ENCODE measurements at regions not wholly inside any gene's neighbourhood (a gene's known extent, or its start where the extent isn't known, plus 50 kb on each side); places are given as distances from the start of the nearest gene placed in this dataset.

DNA sequence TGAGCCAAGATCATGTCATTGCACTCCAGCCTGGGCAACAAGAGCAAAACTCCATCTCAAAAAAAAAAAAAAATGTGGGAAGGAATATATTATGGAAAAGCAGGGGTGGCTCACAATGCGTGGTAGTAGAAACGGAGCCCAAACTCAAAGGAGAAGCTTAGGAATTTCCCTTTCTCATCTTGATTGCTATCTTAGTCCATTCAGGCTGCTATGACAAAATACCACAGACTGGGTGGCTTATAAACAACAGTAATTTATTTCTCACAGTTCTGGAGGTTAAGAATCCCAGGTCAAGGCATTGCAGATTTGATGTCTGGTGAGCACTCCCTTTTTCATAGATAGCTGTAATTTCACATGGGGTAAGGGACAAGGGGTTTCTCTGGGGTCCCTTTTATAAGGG lies 153.8 kb upstream of the KRR1 start:
- TF ChIP-seq EZH2phosphoT487 (IDR thresholded peaks at IDR 0.05), result no peak
- no peak for TF ChIP-seq EZH2 (IDR thresholded peaks at IDR 0.05)
